ENCODE measurements at regions not wholly inside any gene's neighbourhood (a gene's known extent, or its start where the extent isn't known, plus 50 kb on each side); places are given as distances from the start of the nearest gene placed in this dataset.

- H3K4me1 ChIP-seq (ENCODE audit: control insufficient read depth in 2 of 2, insufficient read depth in 2 of 2, low read length in 2 of 2): no peaks in the 10 kb centered on the region
- H3K9me3 ChIP-seq (ENCODE audit: control insufficient read depth in 2 of 2, insufficient read depth in 1 of 2, low read length in 1 of 2): no peaks in the 10 kb centered on the region
- 96% methylated on average over 1 of the region's 1 CpG for WGBS
- H3K4me3 ChIP-seq (ENCODE audit: low read length in 2 of 2): no peak overlapping the region
- DNase-seq (ENCODE audit: low read depth in 6 of 9, low spot score in 9 of 9): no peak
- H3K36me3 ChIP-seq (ENCODE audit: control insufficient read depth in 2 of 2, insufficient read depth in 2 of 2, low read length in 1 of 2): no peaks in the 10 kb centered on the region
- no peak overlapping the region for H3K27ac ChIP-seq (ENCODE audit: low read depth in 1 of 2, low read length in 1 of 2)
- H3K27me3 ChIP-seq (ENCODE audit: control insufficient read depth in 2 of 2, insufficient read depth in 1 of 2, low read length in 1 of 2): no peaks in the 10 kb centered on the region
Measured at GRCh38 chr2:7937082-7937481, 744.8 kb upstream of the ID2 start.

GRCh38 chr2:7940723-7941122 lies 741.1 kb upstream of the ID2 start:
- no peak overlapping the region for H3K27ac ChIP-seq (ENCODE audit: low read depth in 1 of 2, low read length in 1 of 2)
- no peaks in the 10 kb centered on the region for H3K9me3 ChIP-seq (ENCODE audit: control insufficient read depth in 2 of 2, insufficient read depth in 1 of 2, low read length in 1 of 2)
- DNase-seq (ENCODE audit: low read depth in 6 of 9, low spot score in 9 of 9): no peak
- H3K4me1 ChIP-seq (ENCODE audit: control insufficient read depth in 2 of 2, insufficient read depth in 2 of 2, low read length in 2 of 2): no peaks in the 10 kb centered on the region
- WGBS: over 99% methylated on average over 3 of the region's 3 CpGs
- H3K36me3 ChIP-seq (ENCODE audit: control insufficient read depth in 2 of 2, insufficient read depth in 2 of 2, low read length in 1 of 2): no peaks in the 10 kb centered on the region
- H3K4me3 ChIP-seq (ENCODE audit: low read length in 2 of 2): no peak overlapping the region
- no peaks in the 10 kb centered on the region for H3K27me3 ChIP-seq (ENCODE audit: control insufficient read depth in 2 of 2, insufficient read depth in 1 of 2, low read length in 1 of 2)

DNA sequence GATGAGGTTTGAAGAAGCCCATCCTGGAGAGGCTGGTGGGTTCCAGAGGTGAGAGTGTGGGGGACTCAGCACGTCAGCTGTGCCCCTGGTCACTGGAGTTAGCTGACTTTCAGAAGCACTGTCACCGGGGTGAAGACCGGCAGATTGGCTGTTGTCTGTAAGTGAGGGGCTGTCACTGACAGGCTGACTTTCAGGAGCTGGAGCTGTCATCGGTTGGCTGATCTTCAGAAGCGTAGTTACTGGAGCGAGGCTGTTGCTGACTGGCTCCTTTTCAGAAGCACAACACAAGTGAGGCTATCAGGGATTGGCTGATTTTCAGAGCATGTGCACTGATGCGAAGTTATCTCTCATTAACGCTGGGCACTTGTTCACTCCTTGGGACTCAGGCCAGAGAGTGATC lies 738.4 kb upstream of the ID2 start:
- 86% methylated on average over 8 of the region's 8 CpGs for WGBS
- no peak overlapping the region for H3K27ac ChIP-seq (ENCODE audit: low read depth in 1 of 2, low read length in 1 of 2)
- peaks cover 0 to 3% of the 10 kb centered on the region in 2 donors for H3K9me3 ChIP-seq (ENCODE audit: control insufficient read depth in 2 of 2, insufficient read depth in 1 of 2, low read length in 1 of 2)
- no peaks in the 10 kb centered on the region for H3K27me3 ChIP-seq (ENCODE audit: control insufficient read depth in 2 of 2, insufficient read depth in 1 of 2, low read length in 1 of 2)
- DNase-seq (ENCODE audit: low read depth in 6 of 9, low spot score in 9 of 9): no peak
- no peak overlapping the region for H3K4me3 ChIP-seq (ENCODE audit: low read length in 2 of 2)
- no peaks in the 10 kb centered on the region for H3K36me3 ChIP-seq (ENCODE audit: control insufficient read depth in 2 of 2, insufficient read depth in 2 of 2, low read length in 1 of 2)
- H3K4me1 ChIP-seq (ENCODE audit: control insufficient read depth in 2 of 2, insufficient read depth in 2 of 2, low read length in 2 of 2): no peaks in the 10 kb centered on the region

DNA sequence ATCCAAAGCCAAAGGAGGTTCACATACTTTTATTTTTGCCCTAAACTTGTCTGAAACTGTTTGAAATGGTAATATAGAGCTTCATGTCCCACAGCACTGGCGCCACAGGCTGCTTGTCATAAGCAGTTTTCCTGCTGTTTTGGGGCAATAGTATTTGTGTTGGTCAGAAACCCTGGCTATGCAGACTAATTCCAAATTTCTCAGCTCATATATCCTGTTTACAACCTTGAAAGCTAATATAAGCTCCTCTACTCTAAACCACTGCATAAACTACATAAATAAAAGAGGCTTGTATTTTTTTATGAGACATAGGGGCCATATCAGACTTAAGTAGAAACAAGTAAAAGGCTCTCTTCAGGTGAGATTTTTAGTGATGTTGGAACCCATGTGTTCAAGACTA lies 736.8 kb upstream of the ID2 start:
- no peaks in the 10 kb centered on the region for H3K4me1 ChIP-seq (ENCODE audit: control insufficient read depth in 2 of 2, insufficient read depth in 2 of 2, low read length in 2 of 2)
- H3K36me3 ChIP-seq (ENCODE audit: control insufficient read depth in 2 of 2, insufficient read depth in 2 of 2, low read length in 1 of 2): no peaks in the 10 kb centered on the region
- H3K27ac ChIP-seq (ENCODE audit: low read depth in 1 of 2, low read length in 1 of 2): no peak overlapping the region
- no peak overlapping the region for H3K4me3 ChIP-seq (ENCODE audit: low read length in 2 of 2)
- DNase-seq (ENCODE audit: low read depth in 6 of 9, low spot score in 9 of 9): no peak
- H3K9me3 ChIP-seq (ENCODE audit: control insufficient read depth in 2 of 2, insufficient read depth in 1 of 2, low read length in 1 of 2): peaks cover 0 to 3% of the 10 kb centered on the region in 2 donors
- no peaks in the 10 kb centered on the region for H3K27me3 ChIP-seq (ENCODE audit: control insufficient read depth in 2 of 2, insufficient read depth in 1 of 2, low read length in 1 of 2)
- 100% methylated on average over 1 of the region's 1 CpG for WGBS

DNA sequence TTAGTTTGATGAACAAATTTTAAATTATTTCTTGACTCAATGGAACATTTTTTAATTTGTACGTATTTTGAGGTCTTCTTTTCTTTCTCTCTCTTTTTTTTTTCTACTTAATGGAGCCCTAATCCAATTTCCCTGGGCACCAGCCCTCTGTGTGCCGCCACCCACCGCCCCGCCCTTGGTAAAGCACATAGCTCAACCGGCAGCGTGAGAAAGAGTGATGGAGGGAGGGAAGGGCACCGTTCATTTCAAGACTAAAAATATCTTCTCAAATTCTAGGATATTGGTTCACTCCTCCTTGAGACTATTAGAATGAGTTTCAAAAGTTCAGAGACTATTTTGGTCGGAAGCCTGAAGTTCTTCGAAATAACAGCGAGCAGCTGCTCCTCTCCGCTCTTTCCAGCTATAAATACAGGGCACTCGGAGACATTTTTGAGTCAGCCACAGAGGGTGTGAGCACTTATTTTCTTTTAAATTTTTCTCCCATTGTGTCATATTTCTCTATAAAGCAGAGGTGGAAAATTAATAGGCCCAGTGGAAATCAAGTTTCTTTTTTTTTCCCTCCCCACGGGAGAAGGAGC lies 731.7 kb upstream of the ID2 start:
- WGBS: 93% methylated on average over 13 of the region's 13 CpGs
- peaks cover 0 to 6% of the 10 kb centered on the region in 2 donors for H3K9me3 ChIP-seq (ENCODE audit: control insufficient read depth in 2 of 2, insufficient read depth in 1 of 2, low read length in 1 of 2)
- no peak overlapping the region for H3K4me3 ChIP-seq (ENCODE audit: low read length in 2 of 2)
- H3K36me3 ChIP-seq (ENCODE audit: control insufficient read depth in 2 of 2, insufficient read depth in 2 of 2, low read length in 1 of 2): no peaks in the 10 kb centered on the region
- no peaks in the 10 kb centered on the region for H3K4me1 ChIP-seq (ENCODE audit: control insufficient read depth in 2 of 2, insufficient read depth in 2 of 2, low read length in 2 of 2)
- no peak overlapping the region for H3K27ac ChIP-seq (ENCODE audit: low read depth in 1 of 2, low read length in 1 of 2)
- no peak for DNase-seq (ENCODE audit: low read depth in 6 of 9, low spot score in 9 of 9)
- no peaks in the 10 kb centered on the region for H3K27me3 ChIP-seq (ENCODE audit: control insufficient read depth in 2 of 2, insufficient read depth in 1 of 2, low read length in 1 of 2)

GRCh38 chr2:7951001-7951400 lies 730.9 kb upstream of the ID2 start:
- no peaks in the 10 kb centered on the region for H3K4me1 ChIP-seq (ENCODE audit: control insufficient read depth in 2 of 2, insufficient read depth in 2 of 2, low read length in 2 of 2)
- H3K9me3 ChIP-seq (ENCODE audit: control insufficient read depth in 2 of 2, insufficient read depth in 1 of 2, low read length in 1 of 2): peaks cover 0 to 5% of the 10 kb centered on the region in 2 donors
- no peaks in the 10 kb centered on the region for H3K36me3 ChIP-seq (ENCODE audit: control insufficient read depth in 2 of 2, insufficient read depth in 2 of 2, low read length in 1 of 2)
- H3K27ac ChIP-seq (ENCODE audit: low read depth in 1 of 2, low read length in 1 of 2): no peak overlapping the region
- DNase-seq (ENCODE audit: low read depth in 6 of 9, low spot score in 9 of 9): no peak
- WGBS: 97% methylated on average over 5 of the region's 5 CpGs
- H3K4me3 ChIP-seq (ENCODE audit: low read length in 2 of 2): no peak overlapping the region
- no peaks in the 10 kb centered on the region for H3K27me3 ChIP-seq (ENCODE audit: control insufficient read depth in 2 of 2, insufficient read depth in 1 of 2, low read length in 1 of 2)

DNA sequence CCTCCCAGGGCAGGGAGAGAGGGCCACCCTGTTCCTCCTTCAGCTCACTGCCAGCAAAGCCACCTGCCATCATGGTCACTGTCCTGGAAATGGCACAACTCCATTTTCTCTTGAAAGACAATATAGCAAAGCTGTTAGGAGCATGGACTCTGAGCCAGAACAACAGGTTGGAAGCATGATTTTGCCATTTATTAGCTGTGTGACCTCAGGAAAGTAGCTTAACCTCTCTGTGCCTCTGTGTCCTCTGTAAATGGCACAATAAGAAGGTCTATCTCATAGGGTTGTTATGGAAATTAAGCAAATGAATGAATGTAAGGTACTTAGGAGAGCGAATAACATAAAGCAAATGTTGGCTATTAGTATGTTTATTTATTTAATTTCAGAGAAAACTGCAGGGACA lies 730.4 kb upstream of the ID2 start:
- H3K9me3 ChIP-seq (ENCODE audit: control insufficient read depth in 2 of 2, insufficient read depth in 1 of 2, low read length in 1 of 2): peaks cover 0 to 3% of the 10 kb centered on the region in 2 donors
- DNase-seq (ENCODE audit: low read depth in 6 of 9, low spot score in 9 of 9): no peak
- no peaks in the 10 kb centered on the region for H3K4me1 ChIP-seq (ENCODE audit: control insufficient read depth in 2 of 2, insufficient read depth in 2 of 2, low read length in 2 of 2)
- no peak overlapping the region for H3K4me3 ChIP-seq (ENCODE audit: low read length in 2 of 2)
- WGBS: 98% methylated on average over 1 of the region's 1 CpG
- no peak overlapping the region for H3K27ac ChIP-seq (ENCODE audit: low read depth in 1 of 2, low read length in 1 of 2)
- H3K36me3 ChIP-seq (ENCODE audit: control insufficient read depth in 2 of 2, insufficient read depth in 2 of 2, low read length in 1 of 2): no peaks in the 10 kb centered on the region
- no peaks in the 10 kb centered on the region for H3K27me3 ChIP-seq (ENCODE audit: control insufficient read depth in 2 of 2, insufficient read depth in 1 of 2, low read length in 1 of 2)

GRCh38 chr2:7952046-7952745 lies 729.7 kb upstream of the ID2 start:
- Histone ChIP-seq H3K4me3 (ENCODE audit: low read length in 2 of 2) (no peak overlapping the region), H3K36me3 (ENCODE audit: control insufficient read depth in 2 of 2, insufficient read depth in 2 of 2, low read length in 1 of 2) (no peaks in the 10 kb centered on the region), H3K9me3 (ENCODE audit: control insufficient read depth in 2 of 2, insufficient read depth in 1 of 2, low read length in 1 of 2) (peaks cover 0 to 3% of the 10 kb centered on the region in 2 donors), H3K27me3 (ENCODE audit: control insufficient read depth in 2 of 2, insufficient read depth in 1 of 2, low read length in 1 of 2) (no peaks in the 10 kb centered on the region), H3K27ac (ENCODE audit: low read depth in 1 of 2, low read length in 1 of 2) (no peak overlapping the region), H3K4me1 (ENCODE audit: control insufficient read depth in 2 of 2, insufficient read depth in 2 of 2, low read length in 2 of 2) (no peaks in the 10 kb centered on the region)
- no peak for DNase-seq (ENCODE audit: low read depth in 6 of 9, low spot score in 9 of 9)
- 96% methylated on average over 15 of the region's 15 CpGs for WGBS

DNA sequence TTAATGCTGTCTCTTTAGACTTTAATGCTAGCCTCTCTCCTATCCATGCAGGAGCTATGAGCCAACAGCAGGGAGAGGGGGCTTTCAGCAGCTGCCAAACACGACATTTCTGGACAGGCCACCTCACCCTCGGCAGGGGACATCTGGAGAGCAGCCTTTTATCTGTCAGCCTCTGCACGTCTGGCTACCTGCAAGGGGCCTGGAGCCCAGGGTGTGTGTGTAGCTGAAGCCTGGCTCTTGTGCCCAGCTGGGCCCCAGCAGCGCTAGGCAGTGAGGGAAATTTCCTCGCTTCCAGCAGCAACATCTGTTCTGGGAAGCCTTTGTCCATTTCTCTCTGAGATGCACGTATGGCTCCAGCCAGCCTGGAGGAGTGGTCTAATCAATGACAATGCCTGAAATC lies 728.7 kb upstream of the ID2 start:
- Histone ChIP-seq H3K9me3 (ENCODE audit: control insufficient read depth in 2 of 2, insufficient read depth in 1 of 2, low read length in 1 of 2) (peaks cover 0 to 3% of the 10 kb centered on the region in 2 donors), H3K4me3 (ENCODE audit: low read length in 2 of 2) (no peak overlapping the region), H3K36me3 (ENCODE audit: control insufficient read depth in 2 of 2, insufficient read depth in 2 of 2, low read length in 1 of 2) (no peaks in the 10 kb centered on the region), H3K27ac (ENCODE audit: low read depth in 1 of 2, low read length in 1 of 2) (no peak overlapping the region), H3K4me1 (ENCODE audit: control insufficient read depth in 2 of 2, insufficient read depth in 2 of 2, low read length in 2 of 2) (no peaks in the 10 kb centered on the region), H3K27me3 (ENCODE audit: control insufficient read depth in 2 of 2, insufficient read depth in 1 of 2, low read length in 1 of 2) (no peaks in the 10 kb centered on the region)
- DNase-seq (ENCODE audit: low read depth in 6 of 9, low spot score in 9 of 9): no peak
- whole genome bisulfite sequencing: 97% methylated on average over 6 of the region's 6 CpGs
